CD4-positive, alpha-beta T cell (primary cell): ENCODE measurements at regions not wholly inside any gene's neighbourhood (a gene's known extent, or its start where the extent isn't known, plus 50 kb on each side); places are given as distances from the start of the nearest gene placed in this dataset.

Experiments
- ATAC-seq: fragments of 200-7000 bp; cut with Tn5 transposase; one replicate; pipeline ENCODE4 v1.10.0; 2022; ENCODE audit warnings: mild to moderate bottlenecking; ENCODE audit not compliant: poor library complexity
- CTCF ChIA-PET: fragments of 350-600 bp; sonication (Branson Sonifier 250); formaldehyde crosslinking; loops from one replicate; lab custom pipeline; 2021; ENCODE audit warnings: antibody characterized with exemption, inconsistent platforms; lab: Charles Lee
- POLR2A ChIA-PET: fragments of 350-600 bp; sonication (Branson Sonifier 250); formaldehyde crosslinking; loops from one replicate; lab custom pipeline; 2021; ENCODE audit warnings: antibody characterized with exemption, inconsistent platforms; lab: Charles Lee
- DNase-seq, 14 experiments: peaks; one replicate each; pipeline ENCODE4 v3.0.0-alpha.2; 2013 to 2020; ENCODE audit warnings: mixed read lengths in 2 of 14
- H3K27ac ChIP-seq, 2 donors: one replicate each; pipeline versions ENCODE4 v1.5.1 to v1.7.0; 2013; ENCODE audit warnings: low read length in 2 of 2, low read depth in 1 of 2, mild to moderate bottlenecking in 1 of 2
- H3K27me3 ChIP-seq, 2 experiments: 1 replicate in 1 of 2; 2 replicates in 1 of 2; pipeline versions ENCODE4 v1.6.1 to v1.7.0; 2013; ENCODE audit warnings: low read length in 2 of 2, control low read depth in 1 of 2, mild to moderate bottlenecking in 1 of 2, moderate library complexity in 1 of 2; ENCODE audit not compliant: insufficient read depth in 2 of 2, control insufficient read depth in 1 of 2
- H3K36me3 ChIP-seq: one replicate; pipeline ENCODE4 v1.6.1; 2013; ENCODE audit warnings: low read length, control low read depth; ENCODE audit not compliant: insufficient read depth
- H3K4me1 ChIP-seq: one replicate; pipeline ENCODE4 v1.6.1; 2013; ENCODE audit warnings: low read length, control low read depth; ENCODE audit not compliant: insufficient read depth
- H3K4me3 ChIP-seq: one replicate; pipeline ENCODE4 v1.5.1; 2013; ENCODE audit warnings: mild to moderate bottlenecking, low read length, moderate library complexity
- H3K9me3 ChIP-seq, 2 experiments: 1 replicate in 1 of 2; 2 replicates in 1 of 2; pipeline versions ENCODE4 v1.6.1 to v1.7.0; 2013; ENCODE audit warnings: low read length in 2 of 2, mild to moderate bottlenecking in 2 of 2, control low read depth in 1 of 2, moderate library complexity in 1 of 2; ENCODE audit not compliant: control insufficient read depth in 1 of 2, insufficient read depth in 1 of 2
- H3K27ac Mint-ChIP-seq: one replicate; pipeline ENCODE4 v1.8.0; 2020; ENCODE audit warnings: mixed read lengths
- H3K27me3 Mint-ChIP-seq: one replicate; pipeline ENCODE4 v1.8.0; 2021; ENCODE audit warnings: mixed read lengths
- H3K36me3 Mint-ChIP-seq: one replicate; pipeline ENCODE4 v1.8.0; 2021; ENCODE audit warnings: low read depth, mixed read lengths
- H3K4me1 Mint-ChIP-seq: one replicate; pipeline ENCODE4 v1.8.0; 2021; ENCODE audit warnings: low read depth, mixed read lengths
- H3K4me3 Mint-ChIP-seq: one replicate; pipeline ENCODE4 v1.8.0; 2020; ENCODE audit warnings: mild to moderate bottlenecking, mixed read lengths
- H3K9me3 Mint-ChIP-seq: one replicate; pipeline ENCODE4 v1.8.0; 2020; ENCODE audit warnings: mixed read lengths
- intact Hi-C, 2 experiments: fragments of 100-400 bp; cut with DNase I in 1 of 2; cut with micrococcal nuclease in 1 of 2; formaldehyde crosslinking; loops; one replicate each; pipeline versions ENCODE4 v1.15.1 to v1.9.0; 2023 to 2025; cut with DNase I, micrococcal nuclease
- TF ChIP-seq, protein P1 (sequence below): fragments of 200-600 bp; IDR thresholded peaks from one replicate; pipeline ENCODE4 v1.8.0; 2022; ENCODE audit warnings: antibody characterized with exemption, mild to moderate bottlenecking

DNA sequence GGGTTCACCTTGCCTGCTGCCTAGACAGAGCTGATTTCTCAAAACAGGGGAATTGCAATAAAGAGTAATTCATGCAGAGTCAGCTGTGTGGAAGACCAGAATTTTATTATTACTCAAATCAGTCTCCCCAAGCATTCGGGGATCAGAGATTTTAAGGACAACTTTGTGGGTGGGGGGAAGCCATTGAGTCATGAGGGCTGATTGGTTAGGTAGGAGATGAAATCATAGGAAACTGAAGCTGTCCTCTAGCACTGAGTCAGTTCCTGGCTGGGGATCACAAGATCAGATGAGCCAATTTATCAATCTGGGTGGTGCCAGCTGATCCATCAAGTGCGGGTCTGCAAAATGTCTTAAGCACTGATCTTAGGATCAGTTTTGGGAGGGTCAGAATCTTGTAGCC, 159.1 kb upstream of the MAP1B start:
- ChIA-PET CTCF (no interaction called here), POLR2A (no interaction called here)
- Mint-ChIP-seq H3K27me3 (peaks cover 29% of the 10 kb centered on the region), H3K36me3 (no peaks in the 10 kb centered on the region), H3K4me3 (no peak overlapping the region), H3K27ac (no peak overlapping the region), H3K9me3 (peaks cover 2% of the 10 kb centered on the region), H3K4me1 (no peaks in the 10 kb centered on the region)
- no peak overlapping the region for H3K4me3 ChIP-seq
- peaks cover 0 to 5% of the 10 kb centered on the region in 2 experiments for H3K27me3 ChIP-seq
- no peak for ATAC-seq
- TF ChIP-seq, protein P1, sequence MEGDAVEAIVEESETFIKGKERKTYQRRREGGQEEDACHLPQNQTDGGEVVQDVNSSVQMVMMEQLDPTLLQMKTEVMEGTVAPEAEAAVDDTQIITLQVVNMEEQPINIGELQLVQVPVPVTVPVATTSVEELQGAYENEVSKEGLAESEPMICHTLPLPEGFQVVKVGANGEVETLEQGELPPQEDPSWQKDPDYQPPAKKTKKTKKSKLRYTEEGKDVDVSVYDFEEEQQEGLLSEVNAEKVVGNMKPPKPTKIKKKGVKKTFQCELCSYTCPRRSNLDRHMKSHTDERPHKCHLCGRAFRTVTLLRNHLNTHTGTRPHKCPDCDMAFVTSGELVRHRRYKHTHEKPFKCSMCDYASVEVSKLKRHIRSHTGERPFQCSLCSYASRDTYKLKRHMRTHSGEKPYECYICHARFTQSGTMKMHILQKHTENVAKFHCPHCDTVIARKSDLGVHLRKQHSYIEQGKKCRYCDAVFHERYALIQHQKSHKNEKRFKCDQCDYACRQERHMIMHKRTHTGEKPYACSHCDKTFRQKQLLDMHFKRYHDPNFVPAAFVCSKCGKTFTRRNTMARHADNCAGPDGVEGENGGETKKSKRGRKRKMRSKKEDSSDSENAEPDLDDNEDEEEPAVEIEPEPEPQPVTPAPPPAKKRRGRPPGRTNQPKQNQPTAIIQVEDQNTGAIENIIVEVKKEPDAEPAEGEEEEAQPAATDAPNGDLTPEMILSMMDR = no peak
- DNase-seq = no peak
- no peaks in the 10 kb centered on the region for H3K4me1 ChIP-seq
- no peak overlapping the region for H3K27ac ChIP-seq
- intact Hi-C loops = no loop called here
- H3K36me3 ChIP-seq = no peaks in the 10 kb centered on the region
- H3K9me3 ChIP-seq = peaks cover 0 to 4% of the 10 kb centered on the region in 2 experiments

DNA sequence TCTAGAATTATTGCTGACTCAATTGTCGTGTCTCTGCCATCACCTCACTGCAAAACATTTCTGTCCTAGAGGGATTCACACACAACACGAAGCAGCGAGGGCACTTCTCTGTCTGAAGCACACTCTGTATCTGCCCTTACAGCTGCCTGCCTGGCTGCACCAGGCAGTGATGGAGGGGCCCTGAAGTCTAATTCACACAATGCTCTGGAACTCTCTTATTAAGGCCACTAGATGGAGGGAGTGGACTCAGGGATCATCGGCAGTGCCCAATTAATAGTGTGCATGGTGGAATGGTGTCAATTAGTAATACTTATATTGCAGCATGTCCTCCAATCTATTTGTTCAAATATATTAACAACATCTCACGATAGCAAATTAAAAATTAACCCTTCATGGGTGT, 157.5 kb upstream of the MAP1B start:
- H3K9me3 ChIP-seq = peaks cover 0 to 4% of the 10 kb centered on the region in 2 experiments
- no peak overlapping the region for H3K4me3 ChIP-seq
- Mint-ChIP-seq H3K4me3 (no peak overlapping the region), H3K4me1 (no peaks in the 10 kb centered on the region), H3K27me3 (peaks cover 27% of the 10 kb centered on the region), H3K36me3 (no peaks in the 10 kb centered on the region), H3K27ac (no peak overlapping the region), H3K9me3 (peaks cover 2% of the 10 kb centered on the region)
- ChIA-PET CTCF (no interaction called here), POLR2A (no interaction called here)
- DNase-seq = no peak
- H3K4me1 ChIP-seq = no peaks in the 10 kb centered on the region
- no peak for ATAC-seq
- no peak overlapping the region for H3K27ac ChIP-seq
- H3K36me3 ChIP-seq = no peaks in the 10 kb centered on the region
- TF ChIP-seq, protein P1 = no peak
- H3K27me3 ChIP-seq = peaks cover 2 to 6% of the 10 kb centered on the region in 2 experiments
- intact Hi-C loops = no loop called here

DNA sequence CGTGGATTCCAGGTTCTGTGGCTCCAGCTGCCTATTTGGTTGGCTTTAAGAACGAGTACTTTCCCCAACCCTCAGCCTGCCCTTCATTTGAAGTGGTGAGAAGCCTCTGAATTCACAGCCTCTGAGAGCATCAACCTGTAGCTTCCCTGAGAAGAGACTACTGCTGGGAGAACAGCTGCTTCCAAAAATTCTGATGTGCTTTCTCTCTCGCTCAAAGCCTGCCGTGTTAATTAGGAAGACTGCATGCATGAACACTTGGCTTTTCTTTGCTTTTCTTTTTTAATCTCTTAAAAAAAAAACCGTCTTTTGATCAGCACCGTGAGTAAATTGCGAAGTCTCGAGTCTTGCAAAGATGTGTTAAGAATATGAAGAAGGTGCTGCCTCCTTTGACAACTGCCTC, 153.4 kb upstream of the MAP1B start:
- Mint-ChIP-seq H3K27ac (no peak overlapping the region), H3K9me3 (peaks cover under 1% of the 10 kb centered on the region), H3K36me3 (no peaks in the 10 kb centered on the region), H3K27me3 (peaks cover 30% of the 10 kb centered on the region), H3K4me1 (no peaks in the 10 kb centered on the region), H3K4me3 (no peak overlapping the region)
- TF ChIP-seq, protein P1 = no peak
- peaks cover 0 to 7% of the 10 kb centered on the region in 2 experiments for H3K9me3 ChIP-seq
- no peak overlapping the region for H3K4me3 ChIP-seq
- DNase-seq = no peak
- ChIA-PET POLR2A (no interaction called here), CTCF (no interaction called here)
- no peaks in the 10 kb centered on the region for H3K4me1 ChIP-seq
- H3K27ac ChIP-seq = no peak overlapping the region
- ATAC-seq = no peak
- no peaks in the 10 kb centered on the region for H3K36me3 ChIP-seq
- peaks cover 2 to 6% of the 10 kb centered on the region in 2 experiments for H3K27me3 ChIP-seq
- intact Hi-C loops = no loop called here
